ENCODE measurements at regions not wholly inside any gene's neighbourhood (a gene's known extent, or its start where the extent isn't known, plus 50 kb on each side); places are given as distances from the start of the nearest gene placed in this dataset.

GRCh38 chr1:185663332-185663731, 70.9 kb upstream of the HMCN1 start:
- no peak for DNase-seq
- intact Hi-C loops (cut with DNase I; ENCODE audit: low total_unique reads), result no loop called here
- no peak overlapping the region for H3K27ac ChIP-seq
- TF ChIP-seq POLR2A (IDR thresholded peaks at IDR 0.05) (no peak), CTCF (IDR thresholded peaks at IDR 0.05) (no peak)
- H3K36me3 ChIP-seq (ENCODE audit: low read depth, missing control alignments), result no peaks in the 10 kb centered on the region
- no peaks in the 10 kb centered on the region for H3K9me3 ChIP-seq
- H3K27me3 ChIP-seq, result no peaks in the 10 kb centered on the region
- H3K4me3 ChIP-seq, result no peak overlapping the region
- H3K4me1 ChIP-seq, result peaks cover 2% of the 10 kb centered on the region
- 75 to 86% methylated on average over 1 of the region's 1 CpG for WGBS, 2 donors

GRCh38 chr1:185661971-185662370, 72.2 kb upstream of the HMCN1 start:
- 89 to 91% methylated on average over 2 of the region's 2 CpGs for WGBS, 2 donors
- Histone ChIP-seq H3K9me3 (no peaks in the 10 kb centered on the region), H3K27ac (no peak overlapping the region), H3K27me3 (no peaks in the 10 kb centered on the region), H3K4me1 (no peaks in the 10 kb centered on the region), H3K4me3 (no peak overlapping the region), H3K36me3 (ENCODE audit: low read depth, missing control alignments) (no peaks in the 10 kb centered on the region)
- no peak for DNase-seq
- TF ChIP-seq CTCF (IDR thresholded peaks at IDR 0.05) (no peak), POLR2A (IDR thresholded peaks at IDR 0.05) (no peak)
- intact Hi-C loops (cut with DNase I; ENCODE audit: low total_unique reads), result no loop called here

- no peaks in the 10 kb centered on the region for H3K27me3 ChIP-seq
- H3K9me3 ChIP-seq, result no peaks in the 10 kb centered on the region
- intact Hi-C loops (cut with DNase I; ENCODE audit: low total_unique reads), result no loop called here
- no peak overlapping the region for H3K4me3 ChIP-seq
- 81 to 91% methylated on average over 3 of the region's 3 CpGs for WGBS, 2 donors
- no peaks in the 10 kb centered on the region for H3K4me1 ChIP-seq
- DNase-seq, result no peak
- TF ChIP-seq CTCF (IDR thresholded peaks at IDR 0.05) (no peak), POLR2A (IDR thresholded peaks at IDR 0.05) (no peak)
- H3K36me3 ChIP-seq (ENCODE audit: low read depth, missing control alignments), result no peaks in the 10 kb centered on the region
- H3K27ac ChIP-seq, result no peak overlapping the region
These were observed 77.5 kb upstream of the HMCN1 start for GRCh38 chr1:185656663-185657062.

GRCh38 chr1:185654952-185655314, 79.3 kb upstream of the HMCN1 start:
- H3K9me3 ChIP-seq, result no peaks in the 10 kb centered on the region
- no peaks in the 10 kb centered on the region for H3K36me3 ChIP-seq (ENCODE audit: low read depth, missing control alignments)
- no peak for DNase-seq
- H3K4me1 ChIP-seq, result no peaks in the 10 kb centered on the region
- intact Hi-C loops (cut with DNase I; ENCODE audit: low total_unique reads), result no loop called here
- no peaks in the 10 kb centered on the region for H3K27me3 ChIP-seq
- no peak overlapping the region for H3K4me3 ChIP-seq
- no peak for TF ChIP-seq POLR2A (IDR thresholded peaks at IDR 0.05)
- no peak for TF ChIP-seq CTCF (IDR thresholded peaks at IDR 0.05)
- no peak overlapping the region for H3K27ac ChIP-seq

- H3K4me1 ChIP-seq, result no peaks in the 10 kb centered on the region
- DNase-seq, result no peak
- intact Hi-C loops (cut with DNase I; ENCODE audit: low total_unique reads), result no loop called here
- H3K9me3 ChIP-seq, result no peaks in the 10 kb centered on the region
- H3K27me3 ChIP-seq, result no peaks in the 10 kb centered on the region
- H3K4me3 ChIP-seq, result no peak overlapping the region
- WGBS, 2 donors, result 68 to 89% methylated on average over 4 of the region's 4 CpGs
- TF ChIP-seq CTCF (IDR thresholded peaks at IDR 0.05), result no peak
- no peak for TF ChIP-seq POLR2A (IDR thresholded peaks at IDR 0.05)
- H3K27ac ChIP-seq, result no peak overlapping the region
- no peaks in the 10 kb centered on the region for H3K36me3 ChIP-seq (ENCODE audit: low read depth, missing control alignments)
These were observed 79.8 kb upstream of the HMCN1 start for GRCh38 chr1:185654199-185654951.
